ENCODE measurements at regions not wholly inside any gene's neighbourhood (a gene's known extent, or its start where the extent isn't known, plus 50 kb on each side); places are given as distances from the start of the nearest gene placed in this dataset.

GRCh38 chr3:106811376-106811775 lies 565.9 kb upstream of the CCDC54 start:
- TF ChIP-seq NANOG (IDR thresholded peaks at IDR 0.05; ENCODE audit: borderline replicate concordance) (no peak), CTCF (conservative IDR thresholded peaks at IDR 0.05; ENCODE audit: low read depth in 2 of 2) (no peak), EZH2 (IDR thresholded peaks at IDR 0.05; ENCODE audit: low read depth, unreplicated experiment) (no peak), REST (IDR thresholded peaks at IDR 0.05; ENCODE audit: unreplicated experiment) (no peak), ZNF331 (CRISPR knock-in tag; IDR thresholded peaks at IDR 0.05; ENCODE audit: low read depth) (no peak), ZNF114 (CRISPR knock-in tag; IDR thresholded peaks at IDR 0.05) (no peak), EZH2phosphoT487 (IDR thresholded peaks at IDR 0.05; ENCODE audit: unreplicated experiment) (no peak)

All from GM23338 (cell line).